Heart right ventricle (tissue), 16 donors: ENCODE measurements at regions not wholly inside any gene's neighbourhood (a gene's known extent, or its start where the extent isn't known, plus 50 kb on each side); places are given as distances from the start of the nearest gene placed in this dataset.

Source experiments
- ATAC-seq, 8 donors: fragments of 200-7000 bp; cut with Tn5 transposase; one replicate each; pipeline ENCODE4 v1.9.1; 2020; ENCODE audit warnings: mild to moderate bottlenecking in 8 of 8, moderate library complexity in 8 of 8, moderate number of reproducible peaks in 1 of 8
- DNase-seq, 2 donors: peaks; one replicate each; pipeline ENCODE4 v3.0.0-alpha.2; 2020
- H3K27ac ChIP-seq, 10 donors: fragments of 200-600 bp; sonication (generic) in 2 of 10; one replicate each; pipeline versions ENCODE4 v1.5.0 to v1.8.0; 2020 to 2022; ENCODE audit warnings: mild to moderate bottlenecking in 3 of 10
- H3K27me3 ChIP-seq, 7 donors: fragments of 200-600 bp; one replicate each; pipeline ENCODE4 v1.8.0; 2021 to 2022; ENCODE audit warnings: mild to moderate bottlenecking in 2 of 7
- H3K36me3 ChIP-seq, 9 donors: fragments of 200-600 bp; sonication (generic) in 1 of 9; one replicate each; pipeline versions ENCODE4 v1.5.0 to v1.8.0; 2020 to 2022; ENCODE audit warnings: mild to moderate bottlenecking in 2 of 9
- H3K4me1 ChIP-seq, 9 donors: fragments of 200-600 bp; sonication (generic) in 1 of 9; one replicate each; pipeline versions ENCODE4 v1.5.0 to v1.8.0; 2020 to 2022; ENCODE audit warnings: mild to moderate bottlenecking in 4 of 9
- H3K4me3 ChIP-seq, 10 donors: fragments of 200-600 bp; sonication (generic) in 2 of 10; one replicate each; pipeline versions ENCODE4 v1.5.0 to v1.8.0; 2020 to 2022; ENCODE audit warnings: mild to moderate bottlenecking in 7 of 10, moderate library complexity in 2 of 10
- H3K9me3 ChIP-seq, 11 donors: fragments of 200-600 bp in 10 of 11; sonication (generic) in 2 of 11; one replicate each; pipeline versions ENCODE4 v1.5.0 to v1.8.0; 2013 to 2022; ENCODE audit warnings: mild to moderate bottlenecking in 2 of 11, control low read depth in 1 of 11, moderate library complexity in 1 of 11
- WGBS, 2 donors: extraction: QIAGEN DNeasy Blood & Tissue Kit; methylation state at CpG; one replicate each; pipeline ENCODE4 v1.1.7; 2013; ENCODE audit warnings: inconsistent platforms in 1 of 2; 5-methylcytosine and 5-hydroxymethylcytosine counted together
- intact Hi-C, 10 donors: fragments of 100-400 bp; cut with DNase I; formaldehyde crosslinking; loops; one replicate each; pipeline versions ENCODE4 v1.11.1 to v1.14.2; 2022
- TF ChIP-seq, protein P1 (sequence below), 9 donors: fragments of 200-600 bp; sonication (generic) in 2 of 9; IDR thresholded peaks; one replicate each; pipeline versions ENCODE4 v1.5.0 to v1.8.0; 2021 to 2022; ENCODE audit warnings: antibody characterized with exemption in 9 of 9, mild to moderate bottlenecking in 5 of 9, moderate library complexity in 1 of 9
- donor health status: Arrhythmogenic right ventricular cardiomyopathy.
- donor health status: ischemic (EF 13 %, LVEDD 7.1; RV severe dilation, severe dysfunction).
- donor health status: healthy with polysubstance abuse.
- donor health status: DM: no; HTN: yes; CAD: no.
- donor health status: DM: no; HTN: no; CAD: no.
- donor health status: ischemic (EF 25% LVEDD 6.9; RV normal size, moderate dysfunction).
- donor health status: ischemic (EF 25% LVEDD 5.7; RV mildly dilated, moderate dysfunction).
- donor health status: healthy.
- donor health status: DM: yes; HTN: yes; CAD: no.
- donor health status: Ischemic cardiomyopathy.
- donor health status: ischemic (EF 35%, LVEDD 5.7; RV mildly dilated, moderate dysfunction).
- donor health status: nonischemic (EF 11% LVEDD 7.7; RV severe dilation, severe dysfunction).
- donor health status: DM: yes; HTN: yes; CAD: no.
- donor health status: PGD.
- donor health status: ischemic (EF 29% LVEDD 5.4; RV normal size, mild dysfunction).
- donor health status: nonischemic (EF 23%, LVEDD 6.1; RV moderate dilation, normal function).

GRCh38 chr4:62408454-62408853, 1208.3 kb downstream of the ADGRL3 start:
- Histone ChIP-seq H3K36me3 (no peaks in the 10 kb centered on the region), H3K9me3 (no peaks in the 10 kb centered on the region), H3K27me3 (no peaks in the 10 kb centered on the region), H3K4me3 (no peak overlapping the region), H3K4me1 (peaks cover 0 to 16% (median 0%) of the 10 kb centered on the region in 9 donors), H3K27ac (no peak overlapping the region)
- no peak for DNase-seq
- no peak for ATAC-seq
- TF ChIP-seq, protein P1, sequence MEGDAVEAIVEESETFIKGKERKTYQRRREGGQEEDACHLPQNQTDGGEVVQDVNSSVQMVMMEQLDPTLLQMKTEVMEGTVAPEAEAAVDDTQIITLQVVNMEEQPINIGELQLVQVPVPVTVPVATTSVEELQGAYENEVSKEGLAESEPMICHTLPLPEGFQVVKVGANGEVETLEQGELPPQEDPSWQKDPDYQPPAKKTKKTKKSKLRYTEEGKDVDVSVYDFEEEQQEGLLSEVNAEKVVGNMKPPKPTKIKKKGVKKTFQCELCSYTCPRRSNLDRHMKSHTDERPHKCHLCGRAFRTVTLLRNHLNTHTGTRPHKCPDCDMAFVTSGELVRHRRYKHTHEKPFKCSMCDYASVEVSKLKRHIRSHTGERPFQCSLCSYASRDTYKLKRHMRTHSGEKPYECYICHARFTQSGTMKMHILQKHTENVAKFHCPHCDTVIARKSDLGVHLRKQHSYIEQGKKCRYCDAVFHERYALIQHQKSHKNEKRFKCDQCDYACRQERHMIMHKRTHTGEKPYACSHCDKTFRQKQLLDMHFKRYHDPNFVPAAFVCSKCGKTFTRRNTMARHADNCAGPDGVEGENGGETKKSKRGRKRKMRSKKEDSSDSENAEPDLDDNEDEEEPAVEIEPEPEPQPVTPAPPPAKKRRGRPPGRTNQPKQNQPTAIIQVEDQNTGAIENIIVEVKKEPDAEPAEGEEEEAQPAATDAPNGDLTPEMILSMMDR (IDR thresholded peaks at IDR 0.05) = peak in 6 of 9 donors; percentile 23 to 51 (median 32)
- intact Hi-C loops = loop anchor here in 1 of 10 donors (10.0 kb wide), 1 partner anchor 164 kb away; no protein-coding TSS in a partner anchor

GRCh38 chr4:62407534-62407933, 1207.4 kb downstream of the ADGRL3 start:
- 79 to 82% methylated on average over 1 of the region's 1 CpG for WGBS, 2 donors
- peaks cover 0 to 16% (median 0%) of the 10 kb centered on the region in 9 donors for H3K4me1 ChIP-seq
- no peak overlapping the region for H3K4me3 ChIP-seq
- no peaks in the 10 kb centered on the region for H3K36me3 ChIP-seq
- H3K27ac ChIP-seq = no peak overlapping the region
- intact Hi-C loops = loop anchor here in 1 of 10 donors (10.0 kb wide), 1 partner anchor 163 kb away; no protein-coding TSS in a partner anchor
- H3K27me3 ChIP-seq = no peaks in the 10 kb centered on the region
- ATAC-seq (peak in 1 of 8 donors; percentile 25), DNase-seq (no peak)
- H3K9me3 ChIP-seq = no peaks in the 10 kb centered on the region
- TF ChIP-seq, protein P1 (IDR thresholded peaks at IDR 0.05) = no peak

DNA sequence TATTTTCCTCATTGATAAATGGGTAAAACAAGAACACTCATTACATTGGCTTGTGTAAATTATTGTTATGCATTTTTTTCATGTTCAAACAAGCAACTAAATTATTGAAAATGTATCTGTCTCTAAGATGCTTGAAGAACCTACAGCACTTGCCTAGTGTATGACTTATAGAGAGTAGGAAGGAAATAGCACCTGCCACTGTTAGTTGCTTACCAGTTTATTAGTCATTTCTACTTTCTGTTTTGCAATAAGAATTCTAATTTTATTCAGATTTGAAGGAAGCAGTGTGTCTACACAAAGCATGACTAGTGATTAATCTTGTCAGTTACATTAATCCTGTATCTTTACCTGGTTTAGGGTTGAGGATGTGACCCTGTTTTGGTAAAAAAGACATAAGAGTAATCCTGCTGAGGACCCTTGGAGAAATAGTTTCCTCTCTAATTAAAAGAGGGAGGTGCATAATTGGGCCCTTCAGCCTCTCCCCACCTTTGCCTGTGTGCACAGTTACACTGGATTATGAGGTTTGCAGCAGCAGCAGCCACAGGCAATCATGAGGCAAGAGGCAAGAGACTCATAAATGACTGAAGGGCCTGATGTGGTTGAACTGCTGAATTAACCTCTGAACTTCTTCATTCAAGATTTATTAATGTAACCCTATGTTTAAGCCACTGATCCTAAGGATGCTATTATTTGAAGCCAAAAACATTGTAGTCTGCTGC, 1202.1 kb downstream of the ADGRL3 start:
- intact Hi-C loops = loop anchor here in 1 of 10 donors (10.0 kb wide), 1 partner anchor 157 kb away; no protein-coding TSS in a partner anchor
- DNase-seq = no peak
- ATAC-seq = no peak

GRCh38 chr4:62399242-62399641, 1199.1 kb downstream of the ADGRL3 start:
- Histone ChIP-seq H3K27me3 (no peaks in the 10 kb centered on the region), H3K9me3 (peaks cover 0 to 9% (median 0%) of the 10 kb centered on the region in 11 donors), H3K36me3 (no peaks in the 10 kb centered on the region), H3K4me3 (no peak overlapping the region), H3K4me1 (peaks cover 0 to 9% (median 0%) of the 10 kb centered on the region in 9 donors), H3K27ac (no peak overlapping the region)
- TF ChIP-seq, protein P1 (IDR thresholded peaks at IDR 0.05) = no peak
- no peak for DNase-seq
- WGBS, 2 donors = 13 to 23% methylated on average over 4 of the region's 4 CpGs
- intact Hi-C loops = no loop called here
- ATAC-seq = peak in 4 of 8 donors; percentile 38 to 48 (median 40)

More for the DNA sequence above, 1202.1 kb downstream of the ADGRL3 start:
- TF ChIP-seq, protein P1 (IDR thresholded peaks at IDR 0.05) = no peak
- H3K9me3 ChIP-seq = peaks cover 0 to 2% (median 0%) of the 10 kb centered on the region in 11 donors
- H3K4me1 ChIP-seq = peaks cover 0 to 9% (median 0%) of the 10 kb centered on the region in 9 donors
- H3K27me3 ChIP-seq = no peaks in the 10 kb centered on the region
- H3K27ac ChIP-seq = no peak overlapping the region
- H3K4me3 ChIP-seq = no peak overlapping the region
- no peaks in the 10 kb centered on the region for H3K36me3 ChIP-seq
